Tibial artery (tissue), 4 donors: ENCODE measurements at regions not wholly inside any gene's neighbourhood (a gene's known extent, or its start where the extent isn't known, plus 50 kb on each side); places are given as distances from the start of the nearest gene placed in this dataset.

ENCODE experiments used
- DNase-seq, 2 donors: peaks; one replicate each; pipeline ENCODE4 v3.0.0-alpha.2; 2019
- H3K27ac ChIP-seq, 2 donors: fragments of 200-600 bp; sonication (generic) in 1 of 2; 1 replicate in 1 of 2; 2 replicates in 1 of 2; pipeline ENCODE4 v1.5.1; 2018 to 2019; ENCODE audit warnings: mild to moderate bottlenecking in 1 of 2
- H3K27me3 ChIP-seq, 2 donors: fragments of 200-600 bp; sonication (generic) in 1 of 2; one replicate each; pipeline versions ENCODE4 v1.5.1 to v1.6.0; 2016 to 2019
- H3K36me3 ChIP-seq, 3 donors: fragments of 200-600 bp; sonication (generic) in 2 of 3; one replicate each; pipeline ENCODE4 v1.5.1; 2016 to 2019; ENCODE audit warnings: mild to moderate bottlenecking in 2 of 3
- H3K4me1 ChIP-seq, 4 donors: fragments of 200-600 bp; sonication (generic) in 2 of 4; 1 replicate in 3 of 4; 2 replicates in 1 of 4; pipeline ENCODE4 v1.5.1; 2016 to 2019
- H3K4me3 ChIP-seq, 2 donors: fragments of 200-600 bp; sonication (generic) in 1 of 2; 1 replicate in 1 of 2; 2 replicates in 1 of 2; pipeline ENCODE4 v1.5.1; 2018 to 2019; ENCODE audit warnings: mild to moderate bottlenecking in 2 of 2
- H3K9me3 ChIP-seq, 3 donors: fragments of 200-600 bp; sonication (generic) in 1 of 3; one replicate each; pipeline ENCODE4 v1.5.1; 2016 to 2019
- intact Hi-C: fragments of 100-400 bp; cut with DNase I; formaldehyde crosslinking; loops from one replicate; pipeline ENCODE4 v1.15.0; 2023; ENCODE audit warnings: low total_unique reads
- TF ChIP-seq, protein P1 (sequence below), 2 experiments: fragments of 200-600 bp in 1 of 2; fragments of 450-650 bp in 1 of 2; IDR thresholded peaks; one replicate each; pipeline ENCODE4 v1.5.1; 2017 to 2019; ENCODE audit warnings: antibody characterized with exemption in 2 of 2, mild to moderate bottlenecking in 1 of 2, moderate library complexity in 1 of 2

DNA sequence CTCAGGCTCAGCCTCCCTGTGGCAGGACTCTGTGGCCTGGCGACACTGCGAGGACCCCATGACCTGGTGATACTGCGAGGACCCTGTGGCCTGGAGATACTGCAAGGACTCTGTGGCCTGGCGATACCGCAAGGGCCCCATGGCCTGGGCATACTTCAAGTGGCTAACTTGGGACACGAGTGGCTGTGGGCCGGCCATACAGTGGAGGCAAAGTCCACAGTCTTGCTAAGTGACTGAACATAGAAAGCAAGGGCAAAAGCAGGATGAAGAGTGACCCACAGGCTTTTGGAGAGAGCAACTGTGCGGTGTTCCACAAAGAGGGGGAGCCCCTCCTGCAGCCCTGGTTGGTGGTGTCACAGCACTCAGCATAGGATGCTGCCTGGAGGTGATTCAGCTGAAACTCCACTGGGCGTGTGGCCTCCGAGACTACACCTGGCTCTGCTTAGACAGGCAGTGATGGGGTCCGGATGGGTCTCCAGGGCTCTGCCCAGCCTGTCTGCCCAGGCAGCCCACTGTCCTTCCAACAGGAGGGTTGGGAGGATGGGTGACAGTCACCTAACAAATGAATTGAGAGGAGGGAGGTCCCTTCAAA, 691.0 kb upstream of the HS6ST1 start:
- no peak for DNase-seq
- Histone ChIP-seq H3K4me1 (no peaks in the 10 kb centered on the region), H3K4me3 (no peak overlapping the region), H3K27ac (no peak overlapping the region), H3K27me3 (no peaks in the 10 kb centered on the region), H3K9me3 (no peaks in the 10 kb centered on the region), H3K36me3 (no peaks in the 10 kb centered on the region)
- intact Hi-C loops = no loop called here
- TF ChIP-seq, protein P1, sequence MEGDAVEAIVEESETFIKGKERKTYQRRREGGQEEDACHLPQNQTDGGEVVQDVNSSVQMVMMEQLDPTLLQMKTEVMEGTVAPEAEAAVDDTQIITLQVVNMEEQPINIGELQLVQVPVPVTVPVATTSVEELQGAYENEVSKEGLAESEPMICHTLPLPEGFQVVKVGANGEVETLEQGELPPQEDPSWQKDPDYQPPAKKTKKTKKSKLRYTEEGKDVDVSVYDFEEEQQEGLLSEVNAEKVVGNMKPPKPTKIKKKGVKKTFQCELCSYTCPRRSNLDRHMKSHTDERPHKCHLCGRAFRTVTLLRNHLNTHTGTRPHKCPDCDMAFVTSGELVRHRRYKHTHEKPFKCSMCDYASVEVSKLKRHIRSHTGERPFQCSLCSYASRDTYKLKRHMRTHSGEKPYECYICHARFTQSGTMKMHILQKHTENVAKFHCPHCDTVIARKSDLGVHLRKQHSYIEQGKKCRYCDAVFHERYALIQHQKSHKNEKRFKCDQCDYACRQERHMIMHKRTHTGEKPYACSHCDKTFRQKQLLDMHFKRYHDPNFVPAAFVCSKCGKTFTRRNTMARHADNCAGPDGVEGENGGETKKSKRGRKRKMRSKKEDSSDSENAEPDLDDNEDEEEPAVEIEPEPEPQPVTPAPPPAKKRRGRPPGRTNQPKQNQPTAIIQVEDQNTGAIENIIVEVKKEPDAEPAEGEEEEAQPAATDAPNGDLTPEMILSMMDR (IDR thresholded peaks at IDR 0.05) = no peak

DNA sequence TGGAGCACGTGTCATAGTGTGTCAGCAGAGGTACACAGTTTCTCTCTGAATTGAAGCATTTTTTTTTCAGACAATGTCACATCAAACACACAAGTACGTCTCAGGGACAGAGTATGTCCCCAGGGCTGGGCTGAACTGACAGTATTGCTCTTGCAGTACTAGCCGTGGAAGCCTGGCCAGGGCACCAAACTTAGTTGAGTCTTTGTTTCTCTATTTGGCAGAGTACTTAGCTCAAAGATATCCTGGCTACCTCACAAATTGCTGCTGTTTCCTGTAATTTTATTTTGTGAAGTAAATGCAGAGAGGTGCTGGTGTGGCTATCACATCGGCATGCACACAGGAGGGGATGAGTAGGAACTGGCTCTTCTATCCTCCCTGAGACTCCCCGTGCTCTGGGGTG, 691.6 kb upstream of the HS6ST1 start:
- Histone ChIP-seq H3K27ac (no peak overlapping the region), H3K27me3 (no peaks in the 10 kb centered on the region), H3K36me3 (no peaks in the 10 kb centered on the region), H3K4me3 (no peak overlapping the region), H3K4me1 (no peaks in the 10 kb centered on the region), H3K9me3 (no peaks in the 10 kb centered on the region)
- intact Hi-C loops = no loop called here
- TF ChIP-seq, protein P1 (IDR thresholded peaks at IDR 0.05) = no peak
- DNase-seq = no peak

DNA sequence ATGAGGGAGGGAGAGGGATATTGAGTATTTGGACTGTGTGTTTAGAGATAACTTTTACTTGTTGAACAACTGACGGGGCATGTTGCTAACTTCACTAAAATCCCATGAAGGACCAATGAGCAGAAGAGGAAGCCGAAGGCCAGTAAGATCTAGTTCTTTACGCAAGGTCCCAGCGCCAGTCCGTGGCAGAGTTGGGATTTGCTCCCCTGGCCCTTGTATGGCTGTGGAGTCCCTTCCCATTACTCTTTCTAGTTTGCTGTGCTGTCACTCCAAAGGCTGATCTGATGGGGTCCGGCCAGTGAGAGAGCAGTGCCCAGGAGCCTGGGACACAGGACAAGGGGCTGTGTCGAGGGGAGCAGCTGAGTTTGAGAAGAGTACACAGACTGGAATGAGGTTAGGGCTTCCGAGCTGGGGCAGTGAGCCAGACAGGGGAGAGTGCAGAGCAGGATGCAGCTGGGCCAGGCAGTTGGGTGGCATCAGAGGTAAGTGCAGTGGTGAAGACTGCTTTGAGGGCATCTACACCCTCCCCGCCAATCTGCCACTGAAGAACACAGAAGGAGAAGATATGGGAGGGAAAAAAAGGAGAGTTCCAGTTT, 692.9 kb upstream of the HS6ST1 start:
- intact Hi-C loops = no loop called here
- Histone ChIP-seq H3K9me3 (no peaks in the 10 kb centered on the region), H3K36me3 (no peaks in the 10 kb centered on the region), H3K27me3 (no peaks in the 10 kb centered on the region), H3K4me3 (no peak overlapping the region), H3K4me1 (no peaks in the 10 kb centered on the region), H3K27ac (no peak overlapping the region)
- TF ChIP-seq, protein P1 (IDR thresholded peaks at IDR 0.05) = no peak
- DNase-seq = no peak

DNA sequence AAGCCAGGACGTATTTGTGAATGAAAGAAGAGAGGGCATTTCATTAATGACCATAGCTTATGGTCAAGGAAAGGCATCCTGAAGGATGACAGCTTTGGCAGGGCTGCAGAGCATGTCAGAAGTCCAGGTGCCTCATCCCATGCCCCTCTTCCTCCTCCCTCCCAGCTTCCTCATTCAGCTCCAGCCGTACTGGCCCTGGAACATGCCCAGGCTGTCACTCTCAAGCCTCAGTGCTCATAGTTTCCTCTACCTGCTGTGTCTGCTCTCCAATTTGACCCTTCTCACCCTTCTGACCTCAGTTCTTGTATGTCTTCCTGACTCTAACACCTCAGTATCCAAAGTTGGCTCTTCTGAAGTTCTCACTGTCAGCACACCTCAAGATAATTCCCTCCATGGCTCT, 695.8 kb upstream of the HS6ST1 start:
- no peaks in the 10 kb centered on the region for H3K9me3 ChIP-seq
- intact Hi-C loops = no loop called here
- H3K4me1 ChIP-seq = no peaks in the 10 kb centered on the region
- TF ChIP-seq, protein P1 (IDR thresholded peaks at IDR 0.05) = no peak
- H3K4me3 ChIP-seq = no peak overlapping the region
- H3K27me3 ChIP-seq = no peaks in the 10 kb centered on the region
- no peak overlapping the region for H3K27ac ChIP-seq
- H3K36me3 ChIP-seq = no peaks in the 10 kb centered on the region
- DNase-seq = no peak

DNA sequence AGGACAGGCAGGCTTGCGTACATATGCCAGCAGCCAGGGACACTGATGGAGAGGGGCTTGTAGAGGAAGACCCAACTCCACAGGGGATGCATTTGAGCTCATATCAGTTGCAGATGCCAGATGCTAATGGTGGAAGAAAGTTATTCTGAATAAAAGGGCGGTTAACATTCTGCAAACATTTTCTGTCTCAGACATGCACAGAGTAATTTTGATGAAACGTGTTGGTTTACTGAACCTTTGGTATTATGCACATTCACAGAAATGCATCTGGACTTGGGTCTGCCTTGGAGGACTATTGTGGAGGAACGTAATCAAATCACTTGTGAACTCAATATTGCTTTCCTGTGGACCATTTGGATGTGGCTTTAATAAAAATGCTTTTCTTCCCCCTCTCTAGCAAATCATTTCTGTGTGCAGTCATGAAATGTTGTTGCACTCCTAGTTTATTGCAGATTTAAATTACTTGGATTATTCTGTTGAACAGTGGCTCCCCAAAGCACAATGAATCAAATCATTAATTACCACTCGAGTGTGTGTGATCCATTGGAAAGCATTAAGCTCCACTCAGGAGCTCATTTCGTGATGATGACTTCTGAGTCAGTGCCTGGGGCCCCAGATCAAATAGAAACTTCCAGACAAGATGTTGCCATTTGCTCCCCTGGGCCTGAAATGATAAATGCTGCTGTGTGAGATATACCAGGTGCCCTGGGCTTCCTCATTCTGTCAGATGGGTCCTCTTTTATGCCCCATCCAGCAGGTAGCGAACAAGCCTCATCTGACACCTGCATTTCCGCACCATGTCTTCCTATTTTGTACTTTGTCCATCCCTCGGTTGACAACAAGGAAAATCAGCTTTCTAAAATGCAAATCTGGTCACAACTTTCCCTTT, 697.0 kb upstream of the HS6ST1 start:
- intact Hi-C loops = no loop called here
- H3K27ac ChIP-seq = no peak overlapping the region
- H3K4me1 ChIP-seq = no peaks in the 10 kb centered on the region
- no peaks in the 10 kb centered on the region for H3K36me3 ChIP-seq
- no peak for DNase-seq
- H3K27me3 ChIP-seq = no peaks in the 10 kb centered on the region
- H3K4me3 ChIP-seq = no peak overlapping the region
- no peaks in the 10 kb centered on the region for H3K9me3 ChIP-seq
- TF ChIP-seq, protein P1 (IDR thresholded peaks at IDR 0.05) = no peak
